B cell (primary cell): ENCODE measurements at regions not wholly inside any gene's neighbourhood (a gene's known extent, or its start where the extent isn't known, plus 50 kb on each side); places are given as distances from the start of the nearest gene placed in this dataset.

ENCODE experiments used
- ATAC-seq: fragments of 200-7000 bp; cut with Tn5 transposase; one replicate; pipeline ENCODE4 v1.10.0; 2021; ENCODE audit warnings: low read depth, mild to moderate bottlenecking, moderate number of reproducible peaks, moderate library complexity
- CTCF ChIA-PET: fragments of 350-600 bp; sonication (Branson Sonifier 250); formaldehyde crosslinking; loops from one replicate; lab custom pipeline; 2021; ENCODE audit warnings: antibody characterized with exemption, inconsistent platforms; lab: Charles Lee
- POLR2A ChIA-PET: fragments of 350-600 bp; sonication (Branson Sonifier 250); formaldehyde crosslinking; loops from one replicate; lab custom pipeline; 2021; ENCODE audit warnings: antibody characterized with exemption; lab: Charles Lee
- DNase-seq: peaks from one replicate; pipeline ENCODE4 v3.0.0; 2013
- H2AFZ ChIP-seq: 2 replicates; pipeline ENCODE4 v1.6.1; 2012; ENCODE audit warnings: mild to moderate bottlenecking, low read depth, low read length; ENCODE audit not compliant: insufficient read depth, poor library complexity, severe bottlenecking
- H3K27ac ChIP-seq, 2 donors: 1 replicate in 1 of 2; 2 replicates in 1 of 2; pipeline ENCODE4 v1.5.1; 2012 to 2013; ENCODE audit warnings: low read length in 2 of 2, mild to moderate bottlenecking in 2 of 2, moderate library complexity in 1 of 2
- H3K27me3 ChIP-seq, 4 experiments: fragments of 200-600 bp in 1 of 4; sonication (generic) in 1 of 4; replicated peaks in 1 of 4; 1 replicate in 2 of 4; 2 replicates in 2 of 4; pipeline versions ENCODE4 v1.6.1 to v1.7.0; 2013 to 2016; ENCODE audit warnings: low read length in 3 of 4, mild to moderate bottlenecking in 2 of 4, mixed read lengths in 1 of 4, moderate library complexity in 1 of 4; ENCODE audit not compliant: insufficient read depth in 4 of 4, control insufficient read depth in 3 of 4; ENCODE audit errors: control extremely low read depth in 1 of 4
- H3K36me3 ChIP-seq, 2 experiments: replicated peaks in 1 of 2; 1 replicate in 1 of 2; 2 replicates in 1 of 2; pipeline versions ENCODE4 v1.6.1 to v1.7.1; 2013; ENCODE audit warnings: low read length in 1 of 2; ENCODE audit not compliant: insufficient read depth in 2 of 2, control insufficient read depth in 1 of 2; ENCODE audit errors: control extremely low read depth in 1 of 2, extremely low read depth in 1 of 2
- H3K4me1 ChIP-seq, 2 donors: fragments of 200-600 bp in 1 of 2; sonication (generic) in 1 of 2; 1 replicate in 1 of 2; 2 replicates in 1 of 2; pipeline versions ENCODE4 v1.5.1 to v1.6.1; 2013 to 2017; ENCODE audit warnings: low read length in 2 of 2; ENCODE audit not compliant: control insufficient read depth in 2 of 2, insufficient read depth in 2 of 2
- H3K4me2 ChIP-seq: replicated peaks from 2 replicates; pipeline ENCODE3; 2012; ENCODE audit warnings: mild to moderate bottlenecking, low read depth, low read length; ENCODE audit not compliant: poor library complexity, severe bottlenecking
- H3K4me3 ChIP-seq, 5 experiments: fragments of 200-600 bp in 1 of 5; sonication (generic) in 1 of 5; 1 replicate in 3 of 5; 2 replicates in 2 of 5; pipeline versions ENCODE4 v1.5.1 to v1.7.0; 2011 to 2016; ENCODE audit warnings: low read length in 4 of 5, mild to moderate bottlenecking in 4 of 5, low read depth in 2 of 5, control low read depth in 1 of 5, moderate library complexity in 1 of 5; ENCODE audit not compliant: insufficient read depth in 1 of 5; ENCODE audit errors: control extremely low read depth in 1 of 5, extremely low read depth in 1 of 5
- H3K79me2 ChIP-seq: fragments of 200-600 bp; sonication (generic); one replicate; pipeline ENCODE4 v1.6.0; 2016; ENCODE audit warnings: low read length; ENCODE audit not compliant: control insufficient read depth, insufficient read depth
- H3K9ac ChIP-seq: fragments of 200-600 bp; sonication (generic); 2 replicates; pipeline ENCODE4 v1.6.1; 2017; ENCODE audit warnings: mild to moderate bottlenecking, low read length, moderate library complexity
- H3K9me3 ChIP-seq, 3 donors: one replicate each; pipeline versions ENCODE4 v1.6.1 to v1.7.1; 2013; ENCODE audit warnings: low read length in 2 of 3; ENCODE audit not compliant: control insufficient read depth in 2 of 3, insufficient read depth in 1 of 3; ENCODE audit errors: control extremely low read depth in 1 of 3
- H4K20me1 ChIP-seq: 2 replicates; pipeline ENCODE4 v1.6.0; 2012; ENCODE audit warnings: mild to moderate bottlenecking, low read length; ENCODE audit not compliant: insufficient read depth, control insufficient read depth, poor library complexity, severe bottlenecking
- H3K27ac Mint-ChIP-seq: one replicate; pipeline ENCODE4 v1.8.0; 2021; ENCODE audit warnings: mixed read lengths
- H3K27me3 Mint-ChIP-seq: one replicate; pipeline ENCODE4 v1.8.0; 2021; ENCODE audit warnings: mixed read lengths
- H3K4me1 Mint-ChIP-seq: one replicate; pipeline ENCODE4 v1.8.0; 2021; ENCODE audit warnings: mixed read lengths
- H3K4me3 Mint-ChIP-seq: one replicate; pipeline ENCODE4 v1.8.0; 2021; ENCODE audit warnings: mixed read lengths
- H3K9me3 Mint-ChIP-seq: one replicate; pipeline ENCODE4 v1.8.0; 2022; ENCODE audit warnings: mixed read lengths; ENCODE audit not compliant: insufficient read depth
- CTCF ChIP-seq: fragments of 200-600 bp; IDR thresholded peaks from one replicate; pipeline ENCODE4 v1.8.0; 2022; ENCODE audit warnings: antibody characterized with exemption, mild to moderate bottlenecking
- EZH2 ChIP-seq: IDR thresholded peaks from 2 replicates; pipeline ENCODE4 v1.6.1; 2012; ENCODE audit warnings: borderline replicate concordance, low read depth, mild to moderate bottlenecking, moderate library complexity, low read length; ENCODE audit not compliant: insufficient read depth, poor library complexity, severe bottlenecking
- WGBS: methylation state at CpG from one replicate; pipeline ENCODE4 v1.1.5; 2013; ENCODE audit warnings: missing lambda C conversion rate; ENCODE audit not compliant: insufficient coverage; 5-methylcytosine and 5-hydroxymethylcytosine counted together
- intact Hi-C: fragments of 100-400 bp; cut with micrococcal nuclease; formaldehyde crosslinking; loops from one replicate; pipeline ENCODE4 v1.10.0; 2022

GRCh38 chr5:135103575-135103853 lies 69.5 kb upstream of the PITX1 start:
- H3K9ac ChIP-seq, result no peak overlapping the region
- CTCF ChIA-PET, result no interaction called here
- 90% methylated on average over 4 of the region's 7 CpGs for WGBS

More at GRCh38 chr5:135103575-135103853, 69.5 kb upstream of the PITX1 start:
- Histone ChIP-seq H3K9me3 (no peaks in the 10 kb centered on the region), H2AFZ (no peak overlapping the region), H3K27me3 (peaks cover 0 to 3% (median 0%) of the 10 kb centered on the region in 4 experiments), H3K36me3 (no peaks in the 10 kb centered on the region), H3K4me2 (no peak overlapping the region), H3K4me1 (no peaks in the 10 kb centered on the region), H3K4me3 (no peak overlapping the region), H4K20me1 (no peaks in the 10 kb centered on the region), H3K79me2 (no peaks in the 10 kb centered on the region), H3K27ac (no peak overlapping the region)
- intact Hi-C loops, result no loop called here
- H3K27me3 Mint-ChIP-seq, result peaks cover 9% of the 10 kb centered on the region
- no peaks in the 10 kb centered on the region for H3K9me3 Mint-ChIP-seq
- no peak overlapping the region for H3K27ac Mint-ChIP-seq
- POLR2A ChIA-PET, result interaction anchor here (0.6 kb wide), 1 partner anchor 9 kb away, joined by 10 read pairs; no protein-coding TSS in a partner anchor
- TF ChIP-seq EZH2 (no peak), CTCF (no peak)
- no peak for DNase-seq
- H3K4me3 Mint-ChIP-seq, result no peak overlapping the region
- no peaks in the 10 kb centered on the region for H3K4me1 Mint-ChIP-seq
- no peak for ATAC-seq
